Osteoblast (primary cell): ENCODE measurements at regions not wholly inside any gene's neighbourhood (a gene's known extent, or its start where the extent isn't known, plus 50 kb on each side); places are given as distances from the start of the nearest gene placed in this dataset.

Source experiments
- DNase-seq: peaks from one replicate; pipeline ENCODE4 v3.0.0; 2011; ENCODE audit warnings: low spot score, mixed read lengths; ENCODE audit not compliant: insufficient read length; ENCODE audit errors: missing footprints
- H2AFZ ChIP-seq: 2 replicates; pipeline ENCODE4 v1.6.0; 2011; ENCODE audit warnings: mild to moderate bottlenecking, low read length
- H3K27ac ChIP-seq: 2 replicates; pipeline ENCODE4 v1.5.1; 2011; ENCODE audit warnings: mild to moderate bottlenecking, low read depth, low read length, moderate library complexity
- H3K27me3 ChIP-seq: 2 replicates; pipeline ENCODE4 v1.6.0; 2012; ENCODE audit warnings: mild to moderate bottlenecking, control low read depth, inconsistent platforms, low read length, moderate library complexity; ENCODE audit not compliant: insufficient read depth
- H3K36me3 ChIP-seq: 2 replicates; pipeline ENCODE4 v1.5.1; 2011; ENCODE audit warnings: mild to moderate bottlenecking, low read length, control low read depth, moderate library complexity; ENCODE audit not compliant: insufficient read depth
- H3K4me1 ChIP-seq: 2 replicates; pipeline ENCODE4 v1.5.1; 2011; ENCODE audit warnings: mild to moderate bottlenecking, low read length, control low read depth, moderate library complexity; ENCODE audit not compliant: insufficient read depth
- H3K4me2 ChIP-seq: 2 replicates; pipeline ENCODE4 v1.6.0; 2011; ENCODE audit warnings: mild to moderate bottlenecking, low read length; ENCODE audit not compliant: insufficient read depth
- H3K4me3 ChIP-seq: fragments of 200-600 bp; sonication (generic); 3 replicates; pipeline ENCODE4 v1.5.1; 2012; ENCODE audit warnings: mild to moderate bottlenecking, low read length, inconsistent platforms; ENCODE audit not compliant: insufficient read depth
- H3K79me2 ChIP-seq: 2 replicates; pipeline ENCODE4 v1.6.0; 2012; ENCODE audit warnings: mild to moderate bottlenecking, low read length, control low read depth, inconsistent platforms; ENCODE audit not compliant: insufficient read depth
- H3K9me3 ChIP-seq: 2 replicates; pipeline ENCODE4 v1.5.1; 2011; ENCODE audit warnings: low read depth, low read length, control low read depth
- H4K20me1 ChIP-seq: 2 replicates; pipeline ENCODE4 v1.6.0; 2012; ENCODE audit warnings: mild to moderate bottlenecking, low read length, control low read depth; ENCODE audit not compliant: insufficient read depth
- TF ChIP-seq, protein P1 (sequence below): IDR thresholded peaks from 2 replicates; pipeline ENCODE4 v1.5.1; 2011; ENCODE audit warnings: mild to moderate bottlenecking, low read depth, low read length, moderate library complexity; ENCODE audit errors: extremely low read depth

DNA sequence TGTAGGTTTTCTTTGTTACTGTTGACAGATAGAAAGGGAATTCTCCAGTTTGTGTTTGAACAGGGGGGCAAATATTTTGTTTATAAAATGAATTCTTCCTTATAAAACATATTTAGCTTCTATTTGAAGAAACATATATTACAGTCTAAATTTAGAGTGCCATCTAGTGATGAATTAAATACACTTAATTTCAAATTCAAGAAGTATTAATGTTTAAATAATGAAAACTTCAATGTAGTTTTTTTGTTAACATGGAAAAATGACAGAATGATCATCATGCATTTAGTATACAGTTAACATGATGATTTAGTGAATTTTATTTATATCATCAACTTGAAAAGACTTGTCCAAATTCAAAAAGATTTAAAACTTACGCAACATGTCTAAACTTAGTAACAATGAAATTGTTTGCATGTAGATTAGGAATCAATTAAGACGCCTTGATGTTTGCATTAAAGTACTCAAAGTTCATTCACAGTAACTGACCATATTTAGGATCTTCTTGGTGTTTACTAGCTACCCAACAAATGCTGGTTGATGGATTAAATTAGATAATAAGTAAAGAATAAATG, 765.9 kb upstream of the SLITRK1 start:
- Histone ChIP-seq H4K20me1 (no peaks in the 10 kb centered on the region), H3K4me2 (no peak overlapping the region), H3K27me3 (no peaks in the 10 kb centered on the region), H3K27ac (no peak overlapping the region), H3K36me3 (no peaks in the 10 kb centered on the region), H3K4me3 (no peak overlapping the region), H3K79me2 (no peaks in the 10 kb centered on the region), H2AFZ (no peak overlapping the region), H3K9me3 (no peaks in the 10 kb centered on the region), H3K4me1 (peaks cover 19% of the 10 kb centered on the region)
- no peak for DNase-seq
- TF ChIP-seq, protein P1, sequence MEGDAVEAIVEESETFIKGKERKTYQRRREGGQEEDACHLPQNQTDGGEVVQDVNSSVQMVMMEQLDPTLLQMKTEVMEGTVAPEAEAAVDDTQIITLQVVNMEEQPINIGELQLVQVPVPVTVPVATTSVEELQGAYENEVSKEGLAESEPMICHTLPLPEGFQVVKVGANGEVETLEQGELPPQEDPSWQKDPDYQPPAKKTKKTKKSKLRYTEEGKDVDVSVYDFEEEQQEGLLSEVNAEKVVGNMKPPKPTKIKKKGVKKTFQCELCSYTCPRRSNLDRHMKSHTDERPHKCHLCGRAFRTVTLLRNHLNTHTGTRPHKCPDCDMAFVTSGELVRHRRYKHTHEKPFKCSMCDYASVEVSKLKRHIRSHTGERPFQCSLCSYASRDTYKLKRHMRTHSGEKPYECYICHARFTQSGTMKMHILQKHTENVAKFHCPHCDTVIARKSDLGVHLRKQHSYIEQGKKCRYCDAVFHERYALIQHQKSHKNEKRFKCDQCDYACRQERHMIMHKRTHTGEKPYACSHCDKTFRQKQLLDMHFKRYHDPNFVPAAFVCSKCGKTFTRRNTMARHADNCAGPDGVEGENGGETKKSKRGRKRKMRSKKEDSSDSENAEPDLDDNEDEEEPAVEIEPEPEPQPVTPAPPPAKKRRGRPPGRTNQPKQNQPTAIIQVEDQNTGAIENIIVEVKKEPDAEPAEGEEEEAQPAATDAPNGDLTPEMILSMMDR: peak; percentile 26

DNA sequence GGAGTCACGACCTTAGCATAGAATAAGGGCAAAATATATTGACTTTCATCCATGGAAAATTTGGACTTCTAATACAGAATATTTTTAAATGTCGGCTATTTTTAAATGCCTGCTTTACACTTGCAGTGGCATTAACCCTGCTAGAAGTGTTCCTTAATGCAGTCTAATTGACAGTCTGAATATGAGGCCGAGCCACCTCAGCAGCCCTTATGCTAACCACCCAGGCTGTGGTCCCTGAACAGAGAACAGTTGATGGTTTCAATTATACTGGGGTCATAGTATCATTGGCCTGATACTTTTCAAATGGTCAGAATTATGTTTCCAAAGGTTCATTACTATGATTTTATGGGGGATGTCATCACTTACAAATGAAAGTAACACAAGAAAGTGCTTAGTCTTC, 764.7 kb upstream of the SLITRK1 start:
- Histone ChIP-seq H3K36me3 (no peaks in the 10 kb centered on the region), H3K4me2 (no peak overlapping the region), H3K9me3 (no peaks in the 10 kb centered on the region), H3K4me3 (no peak overlapping the region), H3K4me1 (peaks cover 19% of the 10 kb centered on the region), H3K27ac (no peak overlapping the region), H4K20me1 (no peaks in the 10 kb centered on the region), H3K79me2 (no peaks in the 10 kb centered on the region), H2AFZ (peak overlapping the region; percentile 44), H3K27me3 (no peaks in the 10 kb centered on the region)
- TF ChIP-seq, protein P1: no peak
- no peak for DNase-seq

DNA sequence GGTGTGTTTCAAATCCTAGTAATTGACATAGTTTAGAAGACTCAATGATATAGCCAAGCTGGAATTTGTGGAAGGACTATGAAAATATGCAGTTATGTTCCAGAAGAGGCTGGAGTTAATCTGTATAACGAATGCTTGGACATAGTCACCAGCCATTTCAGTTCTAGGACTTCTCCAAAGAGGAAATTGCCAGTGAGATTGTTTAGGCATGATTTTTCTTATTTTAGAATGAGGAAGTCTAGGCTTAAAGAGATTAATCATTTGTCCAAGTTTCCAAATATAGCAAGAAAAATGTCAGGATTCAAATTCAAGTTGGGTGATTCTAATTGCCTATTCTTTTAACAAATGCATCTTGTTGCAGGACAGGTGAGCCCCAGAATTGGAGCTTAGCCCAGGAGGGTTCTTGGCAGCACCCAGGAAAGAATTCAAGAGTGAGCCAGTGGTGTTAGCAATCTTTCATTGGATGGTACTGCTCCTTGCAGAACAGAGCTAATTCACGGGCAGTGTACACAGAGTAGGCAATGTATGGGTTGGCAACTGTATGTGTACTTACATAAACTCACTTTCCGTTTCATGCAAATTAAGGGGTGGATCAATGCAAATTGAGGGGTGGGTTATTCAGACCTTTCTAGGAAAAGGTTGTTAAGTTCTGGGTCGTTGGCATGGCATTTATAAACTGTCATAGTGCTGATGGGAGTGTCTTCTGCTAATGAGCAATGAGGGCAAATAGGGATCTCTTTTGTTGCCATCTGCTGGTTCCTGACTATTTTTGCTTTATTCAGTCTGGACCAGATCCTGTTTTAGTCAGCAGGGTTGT, 763.1 kb upstream of the SLITRK1 start:
- DNase-seq: no peak
- Histone ChIP-seq H4K20me1 (no peaks in the 10 kb centered on the region), H3K9me3 (peaks cover 5% of the 10 kb centered on the region), H3K36me3 (no peaks in the 10 kb centered on the region), H3K4me3 (no peak overlapping the region), H3K79me2 (no peaks in the 10 kb centered on the region), H2AFZ (no peak overlapping the region), H3K4me1 (peaks cover 13% of the 10 kb centered on the region), H3K27ac (peak overlapping the region; percentile 42), H3K27me3 (no peaks in the 10 kb centered on the region), H3K4me2 (peak overlapping the region; percentile 42)
- TF ChIP-seq, protein P1: peak; percentile 14

DNA sequence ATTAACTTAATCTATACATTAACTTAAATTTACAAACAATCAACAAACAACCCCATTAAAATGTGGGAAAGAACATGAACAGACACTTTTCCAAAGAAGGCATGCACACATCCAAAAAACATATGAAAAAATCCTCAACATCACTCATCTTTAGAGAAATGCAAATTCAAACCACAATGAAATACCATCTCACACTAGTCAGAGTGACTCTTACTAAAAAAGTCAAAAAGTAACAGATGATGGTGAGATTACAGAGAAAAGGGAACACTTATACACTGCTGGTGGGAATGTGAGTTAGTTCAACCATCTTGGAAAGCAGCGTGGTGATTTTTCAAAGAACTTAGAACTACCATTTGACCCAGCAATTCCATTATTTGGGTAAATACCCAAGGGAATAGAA, 759.2 kb upstream of the SLITRK1 start:
- H3K79me2 ChIP-seq: no peaks in the 10 kb centered on the region
- no peak overlapping the region for H3K4me3 ChIP-seq
- H3K27me3 ChIP-seq: no peaks in the 10 kb centered on the region
- H3K36me3 ChIP-seq: no peaks in the 10 kb centered on the region
- H3K4me2 ChIP-seq: no peak overlapping the region
- TF ChIP-seq, protein P1: no peak
- H2AFZ ChIP-seq: peak overlapping the region; percentile 69
- peak overlapping the region; percentile 65 for H3K27ac ChIP-seq
- peaks cover 9% of the 10 kb centered on the region for H3K4me1 ChIP-seq
- peaks cover 5% of the 10 kb centered on the region for H3K9me3 ChIP-seq
- DNase-seq: no peak
- no peaks in the 10 kb centered on the region for H4K20me1 ChIP-seq
